ENCODE measurements at regions not wholly inside any gene's neighbourhood (a gene's known extent, or its start where the extent isn't known, plus 50 kb on each side); places are given as distances from the start of the nearest gene placed in this dataset.

- TF ChIP-seq, protein P1, sequence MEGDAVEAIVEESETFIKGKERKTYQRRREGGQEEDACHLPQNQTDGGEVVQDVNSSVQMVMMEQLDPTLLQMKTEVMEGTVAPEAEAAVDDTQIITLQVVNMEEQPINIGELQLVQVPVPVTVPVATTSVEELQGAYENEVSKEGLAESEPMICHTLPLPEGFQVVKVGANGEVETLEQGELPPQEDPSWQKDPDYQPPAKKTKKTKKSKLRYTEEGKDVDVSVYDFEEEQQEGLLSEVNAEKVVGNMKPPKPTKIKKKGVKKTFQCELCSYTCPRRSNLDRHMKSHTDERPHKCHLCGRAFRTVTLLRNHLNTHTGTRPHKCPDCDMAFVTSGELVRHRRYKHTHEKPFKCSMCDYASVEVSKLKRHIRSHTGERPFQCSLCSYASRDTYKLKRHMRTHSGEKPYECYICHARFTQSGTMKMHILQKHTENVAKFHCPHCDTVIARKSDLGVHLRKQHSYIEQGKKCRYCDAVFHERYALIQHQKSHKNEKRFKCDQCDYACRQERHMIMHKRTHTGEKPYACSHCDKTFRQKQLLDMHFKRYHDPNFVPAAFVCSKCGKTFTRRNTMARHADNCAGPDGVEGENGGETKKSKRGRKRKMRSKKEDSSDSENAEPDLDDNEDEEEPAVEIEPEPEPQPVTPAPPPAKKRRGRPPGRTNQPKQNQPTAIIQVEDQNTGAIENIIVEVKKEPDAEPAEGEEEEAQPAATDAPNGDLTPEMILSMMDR (IDR thresholded peaks at IDR 0.05; ENCODE audit: borderline replicate concordance) = no peak
- no peaks in the 10 kb centered on the region for H3K36me3 ChIP-seq
- H3K27ac ChIP-seq (replicated peaks) = no peak overlapping the region
- intact Hi-C loops (cut with micrococcal nuclease) = no loop called here
- H3K4me3 ChIP-seq = no peak overlapping the region
- no peaks in the 10 kb centered on the region for H3K4me1 ChIP-seq
- DNase-seq = no peak
- no peaks in the 10 kb centered on the region for H3K27me3 ChIP-seq (ENCODE audit: low read depth)
- no peaks in the 10 kb centered on the region for H3K9me3 ChIP-seq (replicated peaks)
Observed at GRCh38 chr2:83462881-83463280, 996.2 kb downstream of the SUCLG1 start.

DNA sequence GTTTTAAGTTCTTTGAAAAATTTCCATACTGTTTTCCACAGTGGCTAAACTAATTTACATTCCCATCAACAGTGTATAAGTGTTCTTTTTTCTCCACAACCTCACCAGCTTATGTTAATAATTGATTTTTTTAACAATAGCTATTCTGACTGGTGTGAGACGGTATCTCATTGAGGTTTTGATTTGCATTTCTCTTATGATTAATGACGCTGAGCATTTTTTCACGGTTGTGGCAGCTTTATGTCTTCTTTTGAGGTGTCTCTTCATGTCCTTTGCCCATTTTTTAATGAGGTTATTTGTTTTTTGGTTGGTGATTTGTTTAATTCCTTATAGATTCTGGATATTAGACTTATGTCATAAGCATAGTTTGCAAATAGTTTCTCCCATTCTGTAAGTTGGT, 997.9 kb downstream of the SUCLG1 start:
- no peaks in the 10 kb centered on the region for H3K4me1 ChIP-seq
- intact Hi-C loops (cut with micrococcal nuclease) = no loop called here
- DNase-seq = no peak
- TF ChIP-seq, protein P1 (IDR thresholded peaks at IDR 0.05; ENCODE audit: borderline replicate concordance) = no peak
- no peak overlapping the region for H3K4me3 ChIP-seq
- H3K27ac ChIP-seq (replicated peaks) = no peak overlapping the region
- no peaks in the 10 kb centered on the region for H3K27me3 ChIP-seq (ENCODE audit: low read depth)
- no peaks in the 10 kb centered on the region for H3K9me3 ChIP-seq (replicated peaks)
- H3K36me3 ChIP-seq = no peaks in the 10 kb centered on the region

DNA sequence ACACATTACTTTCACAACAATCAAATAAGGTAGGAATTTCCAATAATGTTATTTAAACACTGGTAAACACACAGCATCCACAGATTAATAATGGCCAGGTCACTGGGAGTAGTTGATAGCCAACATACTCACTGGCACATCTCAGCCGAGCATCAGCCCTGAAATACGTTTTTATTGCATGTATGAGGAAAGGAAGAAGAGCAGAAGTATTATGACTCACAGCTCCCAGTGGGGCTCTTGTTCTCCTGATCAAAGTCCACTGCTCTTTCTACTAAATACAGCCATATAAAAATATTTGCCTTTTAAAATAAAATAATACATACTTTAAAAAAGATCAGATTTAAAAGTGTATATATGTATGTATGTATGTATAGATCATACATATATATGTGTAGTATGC, 999.6 kb downstream of the SUCLG1 start:
- intact Hi-C loops (cut with micrococcal nuclease) = no loop called here
- TF ChIP-seq, protein P1 (IDR thresholded peaks at IDR 0.05; ENCODE audit: borderline replicate concordance) = no peak
- H3K36me3 ChIP-seq = no peaks in the 10 kb centered on the region

DNA sequence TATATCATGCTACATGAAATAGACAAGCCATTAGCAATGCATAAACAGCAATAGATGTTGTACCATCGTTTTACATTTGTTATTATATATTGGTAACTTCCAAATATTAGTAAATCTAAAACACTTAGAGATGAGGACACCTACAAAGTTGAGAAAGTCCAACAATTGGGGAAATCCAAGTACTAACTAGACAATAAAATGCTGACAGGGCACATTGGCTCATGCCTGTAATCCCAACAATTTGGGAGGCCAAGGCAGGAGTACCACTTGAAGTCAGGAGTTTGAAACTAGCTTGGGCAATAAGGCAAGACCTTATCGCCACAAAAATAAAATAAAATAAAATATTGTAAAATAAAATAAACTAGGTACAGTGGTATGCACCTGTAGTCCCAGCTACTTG, 1023.1 kb downstream of the SUCLG1 start:
- H3K27ac ChIP-seq (replicated peaks) = no peak overlapping the region
- no peaks in the 10 kb centered on the region for H3K9me3 ChIP-seq (replicated peaks)
- TF ChIP-seq, protein P1 (IDR thresholded peaks at IDR 0.05; ENCODE audit: borderline replicate concordance) = no peak
- no peak for DNase-seq
- H3K4me3 ChIP-seq = no peak overlapping the region
- no peaks in the 10 kb centered on the region for H3K36me3 ChIP-seq
- H3K4me1 ChIP-seq = no peaks in the 10 kb centered on the region
- no peaks in the 10 kb centered on the region for H3K27me3 ChIP-seq (ENCODE audit: low read depth)
- intact Hi-C loops (cut with micrococcal nuclease) = no loop called here

More for the DNA sequence above, 999.6 kb downstream of the SUCLG1 start:
- Histone ChIP-seq H3K27me3 (ENCODE audit: low read depth) (no peaks in the 10 kb centered on the region), H3K9me3 (replicated peaks) (no peaks in the 10 kb centered on the region), H3K4me3 (no peak overlapping the region), H3K27ac (replicated peaks) (no peak overlapping the region), H3K4me1 (no peaks in the 10 kb centered on the region)
- no peak for DNase-seq

GRCh38 chr2:83420993-83421392, 1038.1 kb downstream of the SUCLG1 start:
- no peaks in the 10 kb centered on the region for H3K36me3 ChIP-seq
- no peaks in the 10 kb centered on the region for H3K27me3 ChIP-seq (ENCODE audit: low read depth)
- no peak overlapping the region for H3K4me3 ChIP-seq
- TF ChIP-seq, protein P1 (IDR thresholded peaks at IDR 0.05; ENCODE audit: borderline replicate concordance) = no peak
- no peak for DNase-seq
- intact Hi-C loops (cut with micrococcal nuclease) = no loop called here
- peaks cover 67% of the 10 kb centered on the region for H3K9me3 ChIP-seq (replicated peaks)
- no peaks in the 10 kb centered on the region for H3K4me1 ChIP-seq
- no peak overlapping the region for H3K27ac ChIP-seq (replicated peaks)

All from left ventricle myocardium inferior (tissue), 1 donor.